Neuronal stem cell (in vitro differentiated cells): ENCODE measurements at regions not wholly inside any gene's neighbourhood (a gene's known extent, or its start where the extent isn't known, plus 50 kb on each side); places are given as distances from the start of the nearest gene placed in this dataset.
A peak's percentile ranks its signal among the peaks of the same experiment; 100 is the strongest.
"Not testable (repeated sequence)": the region's sequence is repeated elsewhere in the genome, so short reads cannot be mapped to it uniquely, and the experiment has no call there.

Experiments
- DNase-seq: peaks from one replicate; pipeline ENCODE4 v3.0.0-alpha.2; 2013; ENCODE audit warnings: low spot score
- H2AFZ ChIP-seq: one replicate; pipeline ENCODE4 v1.6.1; 2013; ENCODE audit warnings: mild to moderate bottlenecking, low read length, inconsistent platforms
- H2AK5ac ChIP-seq: 2 replicates; pipeline ENCODE4 v1.6.1; 2013; ENCODE audit warnings: low read depth, mild to moderate bottlenecking, inconsistent platforms, low read length, moderate library complexity, mixed read lengths
- H2BK120ac ChIP-seq: 2 replicates; pipeline ENCODE4 v1.6.1; 2013; ENCODE audit warnings: low read depth, mild to moderate bottlenecking, inconsistent platforms, low read length, moderate library complexity, mixed read lengths
- H2BK12ac ChIP-seq: one replicate; pipeline ENCODE4 v1.6.1; 2013; ENCODE audit warnings: low read length, inconsistent platforms
- H2BK15ac ChIP-seq: 2 replicates; pipeline ENCODE4 v1.6.1; 2013; ENCODE audit warnings: mild to moderate bottlenecking, low read length, inconsistent platforms, mixed read lengths
- H2BK5ac ChIP-seq: one replicate; pipeline ENCODE4 v1.6.1; 2013; ENCODE audit warnings: inconsistent platforms, mild to moderate bottlenecking, low read length, moderate library complexity
- H3K14ac ChIP-seq: one replicate; pipeline ENCODE4 v1.6.1; 2013; ENCODE audit warnings: low read length, inconsistent platforms
- H3K18ac ChIP-seq: 2 replicates; pipeline ENCODE4 v1.6.1; 2013; ENCODE audit warnings: low read length, inconsistent platforms
- H3K23ac ChIP-seq: 2 replicates; pipeline ENCODE4 v1.6.1; 2013; ENCODE audit warnings: low read depth, mild to moderate bottlenecking, mixed read lengths, low read length, inconsistent platforms; ENCODE audit not compliant: poor library complexity
- H3K27ac ChIP-seq: replicated peaks from 3 replicates; pipeline ENCODE4 v1.5.1; 2013; ENCODE audit warnings: low read length, inconsistent platforms
- H3K27me3 ChIP-seq, 3 experiments: 2 replicates each; pipeline ENCODE4 v1.6.1; 2013; ENCODE audit warnings: low read length in 3 of 3, mild to moderate bottlenecking in 2 of 3, inconsistent platforms in 1 of 3, low read depth in 1 of 3, mixed read lengths in 1 of 3, moderate library complexity in 1 of 3; ENCODE audit not compliant: control insufficient read depth in 3 of 3, insufficient read depth in 3 of 3
- H3K36me3 ChIP-seq, 2 donors: replicated peaks in 1 of 2; 2 replicates each; pipeline ENCODE4 v1.6.1; 2013; ENCODE audit warnings: low read length in 2 of 2; ENCODE audit not compliant: control insufficient read depth in 2 of 2, insufficient read depth in 2 of 2
- H3K4ac ChIP-seq: 2 replicates; pipeline ENCODE4 v1.6.1; 2013; ENCODE audit warnings: inconsistent platforms, mild to moderate bottlenecking, low read length, moderate library complexity
- H3K4me1 ChIP-seq, 2 donors: 1 replicate in 1 of 2; 2 replicates in 1 of 2; pipeline ENCODE4 v1.6.1; 2013; ENCODE audit warnings: low read length in 2 of 2, low read depth in 1 of 2; ENCODE audit not compliant: control insufficient read depth in 2 of 2, insufficient read depth in 1 of 2
- H3K4me2 ChIP-seq: one replicate; pipeline ENCODE4 v1.6.1; 2013; ENCODE audit warnings: mild to moderate bottlenecking, low read length, inconsistent platforms; ENCODE audit not compliant: insufficient read depth, poor library complexity, severe bottlenecking
- H3K4me3 ChIP-seq, 2 donors: 2 replicates each; pipeline ENCODE4 v1.5.1; 2013; ENCODE audit warnings: low read length in 2 of 2, mild to moderate bottlenecking in 2 of 2, inconsistent platforms in 1 of 2, moderate library complexity in 1 of 2
- H3K79me1 ChIP-seq: one replicate; pipeline ENCODE4 v1.6.1; 2013; ENCODE audit warnings: low read depth, mild to moderate bottlenecking, inconsistent platforms, low read length, moderate library complexity
- H3K9ac ChIP-seq: one replicate; pipeline ENCODE4 v1.6.1; 2013; ENCODE audit warnings: mild to moderate bottlenecking, low read depth, low read length, inconsistent platforms; ENCODE audit not compliant: poor library complexity
- H3K9me3 ChIP-seq, 2 donors: replicated peaks in 1 of 2; 2 replicates each; pipeline versions ENCODE3 to v1.6.1; 2013; ENCODE audit warnings: low read length in 2 of 2, mild to moderate bottlenecking in 2 of 2, inconsistent platforms in 1 of 2, low read depth in 1 of 2, mixed read lengths in 1 of 2, moderate library complexity in 1 of 2; ENCODE audit not compliant: control insufficient read depth in 2 of 2, insufficient read depth in 1 of 2
- H4K8ac ChIP-seq: one replicate; pipeline ENCODE4 v1.6.1; 2013; ENCODE audit warnings: low read depth, mild to moderate bottlenecking, inconsistent platforms, low read length, moderate library complexity
- H4K91ac ChIP-seq: one replicate; pipeline ENCODE4 v1.6.1; 2013; ENCODE audit warnings: low read length, low read depth, mild to moderate bottlenecking, inconsistent platforms; ENCODE audit not compliant: poor library complexity
- WGBS, 2 donors: extraction: QIAGEN DNeasy Blood & Tissue Kit; methylation state at CpG; one replicate each; pipeline ENCODE4 v1.1.7; 2013; ENCODE audit warnings: missing lambda C conversion rate in 2 of 2, mixed read lengths in 1 of 2; ENCODE audit not compliant: insufficient read length in 2 of 2, insufficient replicate concordance in 1 of 2; ENCODE audit errors: extremely low coverage in 2 of 2; 5-methylcytosine and 5-hydroxymethylcytosine counted together

- H4K8ac ChIP-seq, H3K23ac ChIP-seq, H3K79me1 ChIP-seq, H2BK120ac ChIP-seq, H2AFZ ChIP-seq, H3K36me3 ChIP-seq, H2AK5ac ChIP-seq, H3K18ac ChIP-seq, H3K27ac ChIP-seq, H3K27me3 ChIP-seq, H3K9me3 ChIP-seq, H3K14ac ChIP-seq, H4K91ac ChIP-seq, H2BK5ac ChIP-seq, H3K4me3 ChIP-seq, H3K4ac ChIP-seq, H3K9ac ChIP-seq, H3K4me1 ChIP-seq, H2BK12ac ChIP-seq, H2BK15ac ChIP-seq, DNase-seq: not testable (repeated sequence)
- WGBS, 2 donors = no CpG with 5 or more reads among the region's 10 CpGs
- H3K4me2 ChIP-seq = peak overlapping the region; percentile 11
Measured at GRCh38 chr7:6953798-6954181, 127.7 kb upstream of the CCZ1B start.

- WGBS, 2 donors = no CpG with 5 or more reads among the region's 12 CpGs
- not testable (repeated sequence) for H3K79me1 ChIP-seq
Measured at GRCh38 chr7:6955385-6955784, 129.3 kb upstream of the CCZ1B start.

GRCh38 chr7:6955990-6956566, 130.0 kb upstream of the CCZ1B start:
- not testable (repeated sequence) for H3K4me1 ChIP-seq, H3K18ac ChIP-seq, H3K4me3 ChIP-seq, H3K4ac ChIP-seq, H3K27ac ChIP-seq, H2BK5ac ChIP-seq, H2BK15ac ChIP-seq, H3K9ac ChIP-seq, H3K36me3 ChIP-seq, H4K91ac ChIP-seq, H3K79me1 ChIP-seq, H4K8ac ChIP-seq, H2BK12ac ChIP-seq, H3K27me3 ChIP-seq, DNase-seq, H3K14ac ChIP-seq, H3K23ac ChIP-seq, H2AFZ ChIP-seq, H2BK120ac ChIP-seq, H3K9me3 ChIP-seq, H3K4me2 ChIP-seq, H2AK5ac ChIP-seq
- WGBS, 2 donors = no CpG with 5 or more reads among the region's 12 CpGs

More at GRCh38 chr7:6955385-6955784, 129.3 kb upstream of the CCZ1B start:
- H3K23ac ChIP-seq, H4K8ac ChIP-seq, H3K9ac ChIP-seq, DNase-seq, H2BK5ac ChIP-seq, H3K4me2 ChIP-seq, H3K14ac ChIP-seq, H3K36me3 ChIP-seq, H3K27ac ChIP-seq, H2AFZ ChIP-seq, H3K9me3 ChIP-seq, H2AK5ac ChIP-seq, H3K4me3 ChIP-seq, H3K4me1 ChIP-seq, H4K91ac ChIP-seq, H3K18ac ChIP-seq, H2BK12ac ChIP-seq, H2BK120ac ChIP-seq, H3K4ac ChIP-seq, H2BK15ac ChIP-seq, H3K27me3 ChIP-seq: not testable (repeated sequence)

- not testable (repeated sequence) for H3K36me3 ChIP-seq, H3K4me2 ChIP-seq, H4K91ac ChIP-seq, H3K4ac ChIP-seq, H3K23ac ChIP-seq, H3K27ac ChIP-seq, H3K18ac ChIP-seq, H4K8ac ChIP-seq, DNase-seq, H2AFZ ChIP-seq, H2AK5ac ChIP-seq, H3K9ac ChIP-seq, H3K9me3 ChIP-seq, H3K79me1 ChIP-seq, H2BK5ac ChIP-seq, H3K4me3 ChIP-seq, H2BK12ac ChIP-seq, H2BK120ac ChIP-seq, H3K27me3 ChIP-seq, H3K4me1 ChIP-seq
- WGBS, 2 donors = no CpG with 5 or more reads among the region's 15 CpGs
- H3K14ac ChIP-seq = peak overlapping the region; percentile 8
- H2BK15ac ChIP-seq = peak overlapping the region; percentile 64
Measured at GRCh38 chr7:6958371-6958770, 132.3 kb upstream of the CCZ1B start.
